GM23338 (cell line): ENCODE measurements at regions not wholly inside any gene's neighbourhood (a gene's known extent, or its start where the extent isn't known, plus 50 kb on each side); places are given as distances from the start of the nearest gene placed in this dataset.

Experiments
- CREB1 ChIP-seq: fragments of 250-450 bp; sonication (Bioruptor Pico); IDR thresholded peaks from 2 replicates; pipeline ENCODE4 v1.5.0; 2020; ENCODE audit warnings: low read depth, mild to moderate bottlenecking, moderate library complexity
- CTCF ChIP-seq, 2 experiments: fragments of 200-600 bp in 1 of 2; sonication (generic) in 1 of 2; conservative IDR thresholded peaks; 2 replicates each; pipeline versions ENCODE4 v1.5.1 to v1.6.1; 2016 to 2017; ENCODE audit warnings: antibody characterized with exemption in 2 of 2, low read depth in 2 of 2, mild to moderate bottlenecking in 2 of 2, moderate library complexity in 1 of 2
- ETS1 ChIP-seq: IDR thresholded peaks from 2 replicates; pipeline ENCODE4 v1.6.1; 2016; ENCODE audit warnings: antibody characterized with exemption
- EZH2 ChIP-seq: fragments of 200-600 bp; sonication (generic); IDR thresholded peaks from one replicate; pipeline ENCODE4 v1.8.0; 2017; ENCODE audit warnings: antibody characterized with exemption, mild to moderate bottlenecking, low read depth; ENCODE audit not compliant: unreplicated experiment
- EZH2phosphoT487 ChIP-seq: fragments of 200-600 bp; sonication (generic); IDR thresholded peaks from one replicate; pipeline ENCODE4 v1.8.1; 2018; ENCODE audit warnings: antibody characterized with exemption; ENCODE audit not compliant: unreplicated experiment
- JUNB ChIP-seq: IDR thresholded peaks from one replicate; pipeline ENCODE4 v1.6.1; 2016; ENCODE audit warnings: antibody characterized with exemption; ENCODE audit not compliant: unreplicated experiment
- NANOG ChIP-seq: IDR thresholded peaks from 2 replicates; pipeline ENCODE4 v1.6.1; 2016; ENCODE audit warnings: antibody characterized with exemption, borderline replicate concordance
- POLR2AphosphoS5 ChIP-seq: IDR thresholded peaks from 2 replicates; pipeline ENCODE4 v1.6.1; 2016; ENCODE audit warnings: antibody characterized with exemption, low read depth
- REST ChIP-seq: IDR thresholded peaks from one replicate; pipeline ENCODE4 v1.6.1; 2018; ENCODE audit warnings: antibody characterized with exemption; ENCODE audit not compliant: unreplicated experiment
- STAT1 ChIP-seq: IDR thresholded peaks from one replicate; pipeline ENCODE4 v1.6.1; 2016; ENCODE audit warnings: antibody characterized with exemption; ENCODE audit not compliant: unreplicated experiment
- ZNF114 ChIP-seq: fragments of 250-450 bp; sonication (Bioruptor Pico); IDR thresholded peaks from 2 replicates; pipeline ENCODE4 v1.5.0; 2020; ENCODE audit warnings: mild to moderate bottlenecking, moderate library complexity
- ZNF331 ChIP-seq: fragments of 250-450 bp; sonication (Bioruptor Pico); IDR thresholded peaks from 2 replicates; pipeline ENCODE4 v1.5.0; 2020; ENCODE audit warnings: low read depth, mild to moderate bottlenecking, moderate library complexity
- ZNF462 ChIP-seq: fragments of 250-450 bp; sonication (Bioruptor Pico); IDR thresholded peaks from 2 replicates; pipeline ENCODE4 v1.5.0; 2020; ENCODE audit warnings: mild to moderate bottlenecking, moderate library complexity

- TF ChIP-seq REST = no peak
- TF ChIP-seq NANOG = no peak
- TF ChIP-seq CTCF (conservative IDR thresholded peaks at IDR 0.05; ENCODE audit: low read depth in 2 of 2) = no peak
- TF ChIP-seq JUNB = no peak
- no peak for TF ChIP-seq EZH2
- no peak for TF ChIP-seq EZH2phosphoT487
- TF ChIP-seq POLR2AphosphoS5 = no peak
- no peak for TF ChIP-seq STAT1
- no peak for TF ChIP-seq CREB1 (CRISPR knock-in tag)
- TF ChIP-seq ZNF331 (CRISPR knock-in tag) = no peak
- TF ChIP-seq ZNF462 (CRISPR knock-in tag) = no peak
- TF ChIP-seq ETS1 = no peak
- no peak for TF ChIP-seq ZNF114
These were observed 51.0 kb upstream of the USP3 start for GRCh38 chr15:63453186-63453905.
